T-helper 1 cell (primary cell): ENCODE measurements at regions not wholly inside any gene's neighbourhood (a gene's known extent, or its start where the extent isn't known, plus 50 kb on each side); places are given as distances from the start of the nearest gene placed in this dataset.

Experiments
- DNase-seq, 5 donors: peaks; one replicate each; pipeline ENCODE4 v3.0.0-alpha.2; 2012 to 2020

DNA sequence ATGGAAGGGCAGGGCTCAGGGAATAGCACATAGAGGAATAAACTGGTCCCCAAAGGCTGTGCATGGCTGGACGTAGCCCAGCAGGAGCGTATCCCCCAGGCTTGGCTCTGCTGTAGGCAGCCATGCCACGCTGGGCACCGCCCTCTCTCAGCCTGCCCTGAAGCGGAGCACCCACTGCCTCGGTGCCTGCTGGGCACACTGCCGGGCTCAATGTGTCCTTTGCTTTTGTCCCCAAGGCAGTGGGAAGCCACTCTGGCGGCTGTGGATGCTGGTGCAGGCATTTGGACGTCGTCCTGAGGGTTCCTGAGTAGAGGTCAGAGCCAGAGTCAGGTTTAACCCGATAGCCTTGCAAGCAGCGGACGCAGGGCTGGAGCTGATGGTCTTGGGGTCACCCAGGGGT lies 141.0 kb downstream of the ENGASE start:
- no peak for DNase-seq

DNA sequence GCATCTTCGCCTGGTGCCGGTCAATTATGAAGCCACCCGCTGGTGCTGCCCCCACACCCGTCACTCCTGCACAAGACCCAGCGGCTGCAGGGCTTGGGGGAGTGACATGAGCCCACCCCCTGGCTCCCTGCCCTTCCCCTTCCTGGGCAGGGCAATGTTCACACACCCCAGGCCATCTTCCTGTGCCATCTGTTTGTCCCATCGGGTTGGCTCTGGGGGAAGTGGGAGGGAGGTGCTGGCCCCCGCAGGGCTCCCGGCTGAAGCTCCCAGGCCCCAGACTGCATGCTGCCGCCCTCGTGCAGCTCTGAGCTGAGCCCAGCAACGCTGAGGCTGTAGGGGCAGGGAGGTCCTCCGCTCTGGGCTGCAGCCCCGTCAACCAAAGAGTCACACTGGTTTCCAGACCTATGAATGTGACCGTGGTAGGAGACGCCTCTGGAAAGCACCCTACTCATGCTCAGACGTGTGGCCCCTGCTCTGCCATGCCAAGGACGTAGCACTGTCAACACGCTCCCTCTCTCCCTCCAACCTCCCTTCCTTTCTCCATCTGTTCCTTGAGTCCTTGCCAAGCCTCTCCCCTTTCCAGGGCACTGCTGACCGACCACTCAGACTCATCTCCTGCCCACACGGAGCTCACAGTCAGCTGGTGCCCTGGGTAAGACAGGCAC lies 140.4 kb downstream of the ENGASE start:
- no peak for DNase-seq

DNA sequence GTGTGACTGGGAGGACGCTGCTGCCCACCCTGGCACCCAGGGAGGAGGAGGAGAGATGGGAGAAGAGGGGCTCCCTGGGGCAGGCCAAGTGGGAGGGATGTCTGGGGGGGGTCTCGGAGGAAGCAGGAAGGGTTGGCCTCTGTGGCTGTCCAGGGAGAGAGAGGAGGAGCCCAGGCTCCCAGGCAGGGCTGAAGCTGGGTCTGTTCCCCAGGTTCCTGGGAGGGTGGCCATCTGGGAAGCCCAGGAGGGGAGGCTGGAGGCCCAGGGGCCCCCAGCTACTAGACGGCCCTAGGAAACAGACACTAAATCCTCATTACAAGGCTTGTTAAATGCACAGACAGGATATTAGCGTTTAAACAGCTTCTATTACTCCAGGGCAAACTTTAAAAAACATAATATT lies 139.8 kb downstream of the ENGASE start:
- DNase-seq: no peak

DNA sequence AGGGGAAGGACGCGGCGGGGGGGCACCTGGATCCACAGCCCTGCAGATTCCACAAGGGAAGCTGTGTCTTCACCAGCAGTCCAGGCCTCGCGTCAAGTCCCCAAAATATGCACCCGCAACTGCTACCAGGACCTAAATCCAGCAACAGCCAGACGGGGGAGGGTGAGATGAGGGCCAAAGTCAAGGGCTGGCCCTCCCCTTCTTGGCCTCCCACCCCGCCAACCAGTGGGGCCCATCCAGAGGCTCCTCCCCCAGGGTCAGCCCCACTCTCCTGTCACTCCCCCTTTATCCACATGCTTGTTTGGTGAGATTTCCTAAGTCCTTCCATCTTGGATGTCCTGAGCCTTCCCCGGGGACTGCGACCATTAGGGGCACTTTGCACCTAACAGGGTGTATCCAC lies 138.7 kb downstream of the ENGASE start:
- no peak for DNase-seq

DNA sequence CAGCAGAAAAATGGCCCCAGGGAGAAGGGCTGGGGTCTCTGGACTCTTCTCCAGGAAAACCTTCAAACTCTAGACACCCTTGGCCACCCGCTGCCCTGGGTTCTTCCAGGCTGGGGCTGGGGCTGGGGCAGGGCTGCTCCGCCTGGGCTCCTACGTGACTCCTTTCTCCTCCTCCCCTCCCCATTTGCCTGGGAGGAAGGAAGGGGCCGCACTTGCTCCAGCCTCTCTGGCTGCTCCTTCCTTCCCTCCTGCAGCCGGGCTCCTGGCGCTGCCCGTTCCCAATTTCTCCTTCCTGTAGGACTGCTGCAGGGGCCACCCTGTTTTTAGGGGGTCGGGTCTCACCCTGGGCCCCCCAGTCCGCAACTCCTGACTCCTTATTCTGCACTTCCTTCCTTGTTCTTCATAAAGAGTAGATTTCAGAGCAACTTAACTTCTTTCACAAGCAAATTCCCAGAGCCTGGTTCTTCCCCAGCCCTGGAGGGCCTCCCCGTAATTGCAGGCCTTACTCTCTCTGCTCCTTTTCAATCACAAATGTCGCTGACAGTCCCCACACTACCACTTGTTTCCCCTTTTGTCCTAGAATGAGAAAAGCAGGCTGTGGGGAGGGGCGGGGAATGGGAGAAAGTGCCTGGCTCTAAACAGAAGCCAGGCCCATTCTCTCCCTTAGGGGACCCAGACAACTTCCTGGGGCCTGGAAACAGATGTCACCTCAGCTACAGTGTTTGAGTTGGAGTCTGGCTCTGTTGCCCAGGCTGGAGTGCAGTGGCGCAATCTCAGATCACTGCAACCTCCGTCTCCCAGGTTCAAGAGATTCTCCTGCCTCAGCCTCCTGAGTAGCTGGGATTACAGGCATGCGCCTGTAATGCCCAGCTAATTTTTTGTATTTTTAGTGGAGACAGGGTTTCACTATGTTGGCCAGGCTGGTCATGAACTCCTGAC lies 137.8 kb downstream of the ENGASE start:
- no peak for DNase-seq

DNA sequence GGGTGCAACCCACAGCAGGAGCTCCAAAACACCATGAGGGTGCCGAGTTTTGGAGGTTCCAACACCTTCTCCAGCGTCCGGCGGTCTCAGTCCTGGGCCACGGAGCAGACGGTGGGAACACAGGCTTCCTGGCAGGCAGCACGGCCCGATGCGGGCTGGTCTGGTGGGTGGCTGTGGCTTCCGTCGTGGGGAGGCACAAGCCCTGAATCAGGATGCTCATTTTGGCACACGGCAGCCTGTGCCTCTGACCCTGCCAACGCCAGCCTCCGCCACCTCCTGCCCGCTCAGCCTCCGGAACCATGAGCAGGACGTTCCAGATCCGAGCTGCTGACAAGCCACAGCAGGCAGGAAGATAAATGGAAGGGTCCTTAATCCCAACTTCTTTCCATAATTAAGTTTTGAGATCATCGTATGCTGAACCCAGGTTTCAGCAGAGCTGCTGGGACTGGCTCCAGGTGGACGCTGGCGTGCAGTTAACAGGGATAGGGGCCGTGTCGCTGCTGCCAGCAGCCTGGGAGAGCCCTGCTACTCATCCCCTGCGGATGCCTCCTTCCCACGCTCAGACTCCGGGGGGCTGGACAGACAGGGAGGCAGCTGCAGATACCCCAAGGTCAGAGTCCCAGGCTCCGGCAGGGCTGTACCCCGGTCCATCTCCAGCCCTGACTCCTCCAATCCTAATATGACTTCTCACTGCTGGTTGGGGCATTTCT lies 136.6 kb downstream of the ENGASE start:
- DNase-seq: no peak

DNA sequence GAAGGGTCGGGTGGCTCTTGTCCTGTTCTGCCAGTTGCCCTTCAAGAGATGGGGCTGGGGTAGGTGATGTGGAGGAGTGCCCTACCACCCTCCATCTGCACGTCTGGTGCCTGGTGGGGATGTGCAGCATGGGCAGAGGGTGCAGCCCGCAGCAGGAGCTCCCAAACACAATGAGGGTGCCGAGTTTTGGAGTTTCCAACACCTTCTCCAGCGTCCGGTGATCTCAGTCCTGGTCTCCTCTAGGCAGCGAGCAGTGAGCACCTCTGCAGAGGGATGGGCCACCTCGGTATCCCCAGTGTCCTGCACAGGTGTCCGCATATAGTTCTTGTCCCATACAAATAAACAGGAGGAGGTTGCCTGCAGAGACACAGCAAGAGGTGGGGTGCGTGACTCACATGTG lies 136.0 kb downstream of the ENGASE start:
- no peak for DNase-seq

DNA sequence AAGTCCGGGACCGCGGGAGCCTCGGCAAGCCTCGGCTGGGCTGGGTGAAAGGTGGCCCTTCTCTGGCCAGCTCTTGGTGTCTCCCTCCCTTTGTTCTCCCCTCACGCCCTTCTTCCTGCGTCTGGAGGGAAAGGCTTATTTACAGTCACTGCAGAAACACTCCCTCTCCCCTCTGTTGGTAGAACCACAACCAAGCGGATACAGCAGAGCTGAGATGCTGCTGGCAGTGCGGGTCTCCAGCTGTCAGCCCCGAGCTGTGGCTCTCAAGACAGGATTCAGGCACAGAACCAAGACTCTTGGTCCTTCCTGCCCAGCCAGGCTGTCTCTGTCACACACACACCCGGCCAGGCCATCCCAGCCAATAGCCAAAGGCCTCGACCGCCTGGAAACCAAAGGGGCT lies 133.3 kb downstream of the ENGASE start:
- DNase-seq: no peak

DNA sequence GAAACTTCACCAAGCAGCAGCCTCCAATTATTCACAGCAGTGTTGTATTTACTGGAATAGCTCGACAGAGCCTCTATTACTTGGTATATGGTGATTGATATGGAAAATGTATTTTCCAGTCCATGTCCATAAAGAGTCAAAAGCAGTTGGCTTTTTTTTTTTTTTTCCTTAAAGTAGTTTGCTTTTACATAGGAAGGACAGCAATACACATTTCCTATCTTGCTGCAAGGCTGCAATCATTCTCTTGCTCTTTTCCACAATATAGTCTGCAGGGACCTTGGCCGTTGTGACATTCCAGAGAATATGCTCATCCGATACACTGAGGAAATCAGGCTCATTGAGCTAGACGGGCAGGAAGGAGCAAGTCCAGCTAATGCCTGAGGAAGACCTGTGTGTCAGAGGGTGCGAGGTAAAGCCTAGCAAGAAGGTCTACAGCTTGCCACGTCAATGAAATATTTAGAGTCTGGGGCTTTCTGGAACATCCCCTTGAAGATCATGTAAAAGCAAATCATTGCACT lies 131.1 kb downstream of the ENGASE start:
- no peak for DNase-seq

DNA sequence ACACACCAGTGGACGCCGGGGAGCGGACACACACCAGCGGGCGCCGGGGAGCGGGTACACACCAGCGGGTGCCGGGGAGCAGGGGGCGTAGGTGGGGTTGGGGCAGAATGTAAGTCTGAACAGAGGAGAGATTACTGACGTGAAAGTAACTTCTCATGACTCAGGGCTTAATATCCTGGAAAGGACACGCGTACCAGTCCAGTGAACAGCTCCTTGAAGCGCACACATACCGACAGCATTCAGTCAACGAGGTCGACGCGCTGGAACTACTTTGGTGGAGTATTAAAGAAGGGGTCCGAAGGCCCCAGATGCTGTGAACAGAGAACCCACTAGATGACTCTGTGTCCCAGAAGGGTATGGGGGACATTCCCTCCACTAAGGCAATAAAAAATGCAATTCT lies 129.6 kb downstream of the ENGASE start:
- DNase-seq: no peak

DNA sequence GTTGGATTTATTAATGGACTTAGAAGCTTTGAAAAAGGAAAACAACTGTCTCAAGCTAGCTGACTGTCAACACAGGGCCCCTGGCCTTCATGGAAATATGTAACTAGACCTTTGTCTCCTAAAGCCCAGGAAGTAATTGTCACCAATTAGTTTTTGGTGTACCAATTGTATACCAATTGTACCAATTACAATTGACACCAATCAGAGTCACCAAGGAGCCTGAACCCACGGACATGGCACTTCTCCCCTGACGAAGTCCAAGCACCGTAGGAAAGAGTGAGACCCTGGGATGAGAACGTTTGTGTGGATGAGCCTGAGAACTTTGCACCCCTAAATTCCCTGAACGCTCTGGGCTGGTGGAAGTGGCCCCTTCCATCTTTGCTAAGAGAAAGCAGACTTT lies 129.0 kb downstream of the ENGASE start:
- no peak for DNase-seq

DNA sequence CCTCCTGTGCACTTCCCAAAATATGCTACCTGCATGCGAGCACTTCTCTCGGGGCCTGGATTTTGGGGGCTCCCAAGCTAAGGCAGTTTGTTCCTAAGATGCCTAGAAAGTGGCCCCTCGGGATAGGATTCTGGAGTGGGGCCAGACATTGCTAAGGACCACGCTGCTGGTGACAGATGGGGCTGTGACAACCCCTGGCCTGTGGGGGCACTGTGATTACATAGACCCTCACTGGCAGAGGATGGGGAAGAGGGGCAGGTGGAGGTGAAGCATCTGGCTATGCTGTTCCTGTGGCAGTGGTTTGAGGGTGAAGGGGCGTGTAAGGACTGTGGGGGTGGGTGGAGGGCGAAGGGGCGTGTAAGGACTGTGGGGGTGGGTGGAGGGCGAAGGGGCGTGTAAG lies 128.4 kb downstream of the ENGASE start:
- no peak for DNase-seq

DNA sequence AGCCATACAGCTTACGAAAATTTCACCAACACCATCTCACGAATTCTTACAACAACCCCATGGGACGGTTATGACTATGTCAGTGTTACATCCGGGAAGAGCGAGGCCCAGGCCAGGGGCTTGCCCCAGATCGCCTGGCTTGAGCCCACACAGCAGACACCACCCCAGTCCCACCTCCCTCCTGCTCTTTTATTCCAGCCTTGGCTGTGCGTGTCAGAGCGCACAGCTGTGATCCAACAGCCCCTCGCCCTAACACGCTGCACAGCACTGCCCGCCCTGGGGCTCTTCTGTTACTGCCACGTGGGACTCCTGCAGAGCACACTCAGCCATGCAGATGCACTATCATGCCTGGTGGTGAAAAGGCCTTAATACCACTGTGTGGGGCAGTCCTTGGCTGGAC lies 127.9 kb downstream of the ENGASE start:
- DNase-seq: no peak

DNA sequence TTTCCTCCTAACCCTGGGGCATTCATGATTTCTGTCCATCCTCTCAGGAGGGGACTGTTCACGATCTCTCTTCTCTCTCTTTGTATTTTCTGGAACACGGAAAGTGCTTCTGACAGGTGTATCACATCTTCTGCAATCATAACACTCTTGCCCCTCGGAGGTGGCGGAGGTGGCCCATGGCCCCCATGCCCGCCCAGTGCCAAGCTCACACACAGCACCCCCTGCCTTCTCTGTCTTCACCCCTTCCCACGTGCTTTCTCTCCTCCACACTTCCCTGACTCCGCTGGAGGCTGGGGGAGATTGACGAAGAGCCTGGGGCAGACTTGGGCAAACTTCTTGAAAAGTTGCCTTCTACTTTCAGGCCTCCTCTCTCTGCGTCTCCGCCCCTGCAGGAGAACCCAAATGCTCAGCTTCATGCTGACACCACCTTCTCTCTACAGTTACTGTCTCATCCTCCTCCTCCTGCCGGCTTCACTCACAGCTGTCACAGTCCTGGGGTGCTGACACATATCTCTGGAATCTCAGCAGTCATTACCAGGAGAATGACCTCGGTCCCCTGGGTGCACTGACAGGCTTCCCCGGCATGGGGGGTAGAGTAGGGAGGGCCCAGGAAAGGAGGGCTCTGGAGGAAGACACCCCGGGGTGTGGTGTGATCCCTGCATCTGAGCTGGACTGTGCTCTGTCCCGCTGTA lies 127.1 kb downstream of the ENGASE start:
- DNase-seq: no peak

DNA sequence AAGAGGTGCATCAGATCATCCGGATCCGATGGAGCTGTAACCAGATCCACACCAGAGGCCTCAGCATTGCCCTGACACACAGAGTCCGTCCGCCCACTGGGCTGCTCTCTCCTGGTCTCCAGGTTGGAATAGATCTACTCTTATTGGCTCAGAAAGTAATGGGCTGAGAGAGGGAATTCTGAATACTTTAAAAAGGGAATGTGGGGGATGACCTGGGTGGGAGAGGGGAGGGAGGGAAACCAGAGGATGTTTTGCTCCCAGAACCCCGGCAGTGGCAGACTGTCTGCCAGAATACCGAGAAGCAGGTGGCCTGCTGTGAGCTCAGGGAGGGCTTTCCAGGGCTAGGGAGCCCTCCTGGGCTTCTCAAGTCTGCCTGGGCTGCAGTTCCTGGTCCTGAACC lies 126.5 kb downstream of the ENGASE start:
- DNase-seq: no peak

DNA sequence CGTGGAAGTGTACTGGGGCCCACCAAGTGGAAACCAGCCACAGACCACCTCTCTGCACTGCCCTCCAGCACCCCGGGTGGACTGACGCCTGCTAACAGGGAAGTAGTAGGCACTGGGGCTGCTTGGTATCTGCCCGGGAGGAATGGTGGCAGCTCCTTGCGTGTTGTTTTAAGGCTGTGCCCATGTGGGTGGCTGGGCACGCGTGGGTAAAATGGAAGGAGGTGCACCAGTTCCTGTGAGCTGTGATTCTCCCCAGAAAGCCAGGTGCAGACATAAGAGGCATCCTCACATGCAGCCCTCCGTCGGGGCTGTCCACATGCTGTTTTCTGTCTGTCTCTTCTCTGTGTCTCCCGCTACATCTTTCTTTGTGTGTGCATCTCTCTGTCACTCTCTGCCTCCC lies 122.3 kb downstream of the ENGASE start:
- no peak for DNase-seq

DNA sequence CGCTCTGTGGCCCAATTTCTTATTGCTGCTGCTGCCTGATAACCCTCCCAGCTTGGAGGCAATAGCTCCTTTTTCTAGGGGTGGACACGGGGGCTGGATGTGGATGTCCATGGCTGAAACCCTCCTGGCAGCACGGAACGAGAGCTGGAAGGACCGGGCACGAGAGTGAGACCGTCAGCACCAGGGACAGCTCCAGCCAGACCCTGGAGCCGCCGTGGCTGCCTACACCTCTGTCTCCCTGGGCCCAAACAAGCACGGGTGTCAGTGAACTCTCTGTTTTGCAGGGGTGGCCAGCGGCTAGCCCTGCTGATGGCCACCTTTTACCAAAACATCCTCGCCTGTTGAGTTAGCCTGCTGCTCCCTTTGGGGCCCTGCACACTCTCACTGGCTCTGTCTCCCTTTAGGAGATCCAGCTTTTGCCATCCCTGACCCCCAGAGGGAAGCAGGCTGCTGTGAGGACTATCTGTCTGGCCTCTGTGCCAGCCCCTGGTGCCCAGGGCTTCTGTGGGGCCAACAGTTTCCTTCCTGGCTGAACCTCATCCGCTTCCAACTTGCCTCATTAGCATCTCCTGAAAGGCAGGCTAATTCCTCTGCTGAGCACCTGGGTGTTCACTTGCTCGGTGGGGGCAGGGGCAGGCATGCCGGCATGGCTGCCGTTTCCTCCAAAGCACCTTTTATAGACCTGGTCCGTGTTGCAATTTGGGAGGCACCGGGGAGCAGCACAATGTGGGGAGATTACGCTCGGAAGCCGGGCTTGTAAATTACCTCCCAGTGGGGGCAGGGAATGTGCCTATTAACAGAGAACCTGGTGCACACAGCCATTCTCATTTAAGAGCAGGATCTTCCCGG lies 118.1 kb downstream of the ENGASE start:
- no peak for DNase-seq

DNA sequence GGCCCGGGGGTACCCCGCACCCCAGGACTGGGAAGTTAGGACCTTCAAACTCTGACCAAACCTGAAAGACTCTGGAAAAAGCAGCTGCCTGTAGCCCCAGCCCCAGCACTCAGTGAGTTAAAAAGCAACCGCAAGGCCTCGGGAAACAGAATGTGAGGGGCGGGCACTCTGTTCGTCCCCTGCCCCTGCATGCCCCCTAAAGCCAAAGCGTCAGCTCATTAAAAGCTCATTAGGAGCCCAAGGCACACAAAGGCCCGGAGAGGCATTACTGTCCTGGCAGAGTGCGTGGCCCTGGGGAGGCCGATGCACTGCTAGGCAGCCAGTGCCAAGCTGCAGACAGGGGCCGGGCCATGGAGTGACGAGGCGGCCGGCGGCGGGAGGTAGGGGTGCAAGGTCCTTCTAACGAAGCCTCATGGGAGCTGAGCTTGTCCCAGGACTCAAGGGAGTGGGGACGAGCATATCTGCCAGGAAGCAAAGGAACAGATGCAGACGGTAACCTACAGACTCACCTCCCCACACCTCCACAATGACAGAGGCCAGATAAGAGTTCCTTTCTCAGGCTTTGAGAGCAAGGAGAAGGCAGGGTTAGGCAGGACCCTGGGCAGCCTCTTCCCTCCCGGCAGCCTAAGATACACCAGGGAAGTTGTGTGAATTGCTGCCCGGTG lies 116.8 kb downstream of the ENGASE start:
- no peak for DNase-seq

DNA sequence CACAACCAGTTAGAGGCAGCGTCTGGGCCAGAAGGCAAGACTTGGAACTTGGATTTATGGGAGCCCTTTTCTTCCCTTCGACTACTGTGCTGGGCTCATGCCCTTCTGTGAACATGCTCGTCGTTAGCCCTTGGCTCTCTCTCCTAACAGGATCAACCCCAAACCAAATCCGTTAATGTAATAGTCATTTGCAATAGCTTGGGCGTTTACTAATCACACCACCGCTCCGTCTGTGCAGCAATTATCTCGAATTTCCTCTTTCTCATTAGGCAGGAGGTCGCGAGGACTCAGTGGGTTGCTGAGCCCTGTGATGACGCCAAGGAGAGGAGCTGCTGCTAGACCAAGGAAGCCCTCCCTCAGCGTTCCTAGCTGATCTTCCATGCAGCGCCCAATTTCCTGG lies 114.7 kb downstream of the ENGASE start:
- no peak for DNase-seq

DNA sequence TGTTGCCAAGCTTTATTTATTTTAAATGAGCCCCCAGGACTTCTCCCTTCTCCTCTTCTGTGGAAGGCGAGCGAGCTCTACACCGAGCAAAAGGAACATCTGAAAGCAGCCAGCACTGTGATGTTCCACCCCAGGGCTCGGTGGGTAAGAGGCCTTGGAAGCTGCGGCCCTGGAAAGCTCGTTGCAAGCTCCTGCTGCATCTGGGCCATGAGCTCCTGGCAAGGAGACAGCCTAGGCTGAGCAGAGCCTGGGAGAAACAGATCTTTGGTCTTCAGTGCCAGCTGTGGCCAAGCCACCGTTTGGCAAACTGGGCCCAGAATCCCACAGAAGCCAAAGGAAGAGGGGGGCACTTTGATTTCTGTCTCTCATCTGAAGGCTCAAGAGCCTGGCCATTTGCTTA lies 114.1 kb downstream of the ENGASE start:
- no peak for DNase-seq

DNA sequence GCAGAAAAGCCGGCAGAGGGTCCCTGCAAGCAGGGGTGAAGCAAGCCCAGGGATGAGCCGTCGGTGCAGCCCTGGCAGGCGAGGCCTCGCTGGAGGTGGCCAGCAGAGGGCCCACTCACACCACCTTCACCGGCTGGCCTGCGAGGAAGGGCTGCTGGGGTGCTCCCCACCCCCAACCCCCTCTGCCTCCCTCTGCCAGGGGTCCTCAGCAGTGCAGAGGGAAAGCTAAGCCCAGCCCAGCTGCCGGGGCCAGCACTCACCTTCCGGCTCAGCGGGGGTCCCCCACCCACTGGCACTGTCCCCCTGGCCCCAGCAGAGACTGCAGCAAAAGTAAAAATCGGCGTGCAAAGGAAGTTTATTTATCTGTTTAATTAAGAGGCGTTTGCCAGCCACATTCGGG lies 113.4 kb downstream of the ENGASE start:
- DNase-seq: no peak
